ENCODE measurements at regions not wholly inside any gene's neighbourhood (a gene's known extent, or its start where the extent isn't known, plus 50 kb on each side); places are given as distances from the start of the nearest gene placed in this dataset.

DNA sequence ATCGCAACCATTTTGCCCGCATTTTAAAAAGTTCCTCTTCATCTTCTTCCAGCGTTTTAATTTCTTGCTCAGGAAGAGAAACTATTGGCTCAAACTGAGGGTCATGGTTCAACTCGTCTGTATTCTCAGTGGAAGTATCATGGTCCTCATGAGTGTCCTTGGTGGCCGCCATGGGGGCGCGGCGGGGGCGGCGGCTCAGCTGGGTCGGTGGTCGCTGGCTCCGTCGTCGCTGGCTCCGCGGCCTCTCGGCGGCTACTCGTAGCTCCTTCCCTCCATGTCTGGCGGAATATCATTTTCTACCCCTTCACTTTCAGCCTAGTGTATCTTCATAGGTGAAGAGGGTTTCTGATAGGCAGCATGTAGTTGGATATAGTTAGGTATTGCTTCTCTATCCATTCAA lies 492.0 kb upstream of the MAGEB18 start:
- 75% methylated on average over 19 of the region's 21 CpGs for WGBS
- intact Hi-C loops (cut with DNase I), result no loop called here

DNA sequence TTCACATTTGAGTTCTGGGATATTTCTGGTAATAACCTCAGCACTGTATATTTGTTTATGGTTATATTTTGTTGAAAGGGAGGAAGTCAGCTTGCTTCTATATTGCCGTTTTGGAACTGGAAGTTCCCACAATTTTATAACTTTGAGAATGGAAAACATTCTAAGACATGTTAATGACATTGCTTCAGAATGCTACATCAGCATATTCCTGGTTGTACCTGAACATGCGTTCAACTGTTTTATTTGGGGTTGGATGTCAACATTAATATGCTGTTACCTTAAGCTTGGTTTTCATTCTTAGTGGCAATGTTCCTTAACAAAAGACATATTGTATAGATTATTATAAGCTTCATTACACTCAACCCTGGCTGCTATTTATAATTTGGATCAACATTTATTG lies 489.4 kb upstream of the MAGEB18 start:
- Histone ChIP-seq H3K4me1 (no peaks in the 10 kb centered on the region), H3K36me3 (no peaks in the 10 kb centered on the region), H3K9me3 (peaks cover 0 to 6% (median 0%) of the 10 kb centered on the region in 4 donors), H3K27ac (replicated peaks in 1 of 4) (no peak overlapping the region), H3K27me3 (no peaks in the 10 kb centered on the region), H3K4me3 (no peak overlapping the region)
- TF ChIP-seq POLR2A (IDR thresholded peaks at IDR 0.05; ENCODE audit: low read depth), result no peak
- no peak for TF ChIP-seq EP300 (IDR thresholded peaks at IDR 0.05)
- no peak for TF ChIP-seq POLR2AphosphoS5 (IDR thresholded peaks at IDR 0.05)
- TF ChIP-seq, protein P1, sequence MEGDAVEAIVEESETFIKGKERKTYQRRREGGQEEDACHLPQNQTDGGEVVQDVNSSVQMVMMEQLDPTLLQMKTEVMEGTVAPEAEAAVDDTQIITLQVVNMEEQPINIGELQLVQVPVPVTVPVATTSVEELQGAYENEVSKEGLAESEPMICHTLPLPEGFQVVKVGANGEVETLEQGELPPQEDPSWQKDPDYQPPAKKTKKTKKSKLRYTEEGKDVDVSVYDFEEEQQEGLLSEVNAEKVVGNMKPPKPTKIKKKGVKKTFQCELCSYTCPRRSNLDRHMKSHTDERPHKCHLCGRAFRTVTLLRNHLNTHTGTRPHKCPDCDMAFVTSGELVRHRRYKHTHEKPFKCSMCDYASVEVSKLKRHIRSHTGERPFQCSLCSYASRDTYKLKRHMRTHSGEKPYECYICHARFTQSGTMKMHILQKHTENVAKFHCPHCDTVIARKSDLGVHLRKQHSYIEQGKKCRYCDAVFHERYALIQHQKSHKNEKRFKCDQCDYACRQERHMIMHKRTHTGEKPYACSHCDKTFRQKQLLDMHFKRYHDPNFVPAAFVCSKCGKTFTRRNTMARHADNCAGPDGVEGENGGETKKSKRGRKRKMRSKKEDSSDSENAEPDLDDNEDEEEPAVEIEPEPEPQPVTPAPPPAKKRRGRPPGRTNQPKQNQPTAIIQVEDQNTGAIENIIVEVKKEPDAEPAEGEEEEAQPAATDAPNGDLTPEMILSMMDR (IDR thresholded peaks at IDR 0.05), result no peak
- no peak for DNase-seq (ENCODE audit: extremely low spot score)
- intact Hi-C loops (cut with DNase I), result no loop called here
- 69% methylated on average over 2 of the region's 2 CpGs for WGBS

More for the DNA sequence above, 492.0 kb upstream of the MAGEB18 start:
- no peak for DNase-seq (ENCODE audit: extremely low spot score)
- TF ChIP-seq, protein P1 (IDR thresholded peaks at IDR 0.05), result no peak
- no peak for TF ChIP-seq POLR2AphosphoS5 (IDR thresholded peaks at IDR 0.05)
- no peaks in the 10 kb centered on the region for H3K27me3 ChIP-seq
- peaks cover 0 to 6% (median 0%) of the 10 kb centered on the region in 4 donors for H3K9me3 ChIP-seq
- H3K36me3 ChIP-seq, result no peaks in the 10 kb centered on the region
- H3K27ac ChIP-seq (replicated peaks in 1 of 4), result no peak overlapping the region
- H3K4me3 ChIP-seq, result no peak overlapping the region
- H3K4me1 ChIP-seq, result no peaks in the 10 kb centered on the region

- Histone ChIP-seq H3K9me3 (peaks cover 0 to 6% (median 0%) of the 10 kb centered on the region in 4 donors), H3K27ac (replicated peaks in 1 of 4) (no peak overlapping the region), H3K4me1 (no peaks in the 10 kb centered on the region), H3K4me3 (no peak overlapping the region), H3K27me3 (no peaks in the 10 kb centered on the region), H3K36me3 (no peaks in the 10 kb centered on the region)
- 54% methylated on average over 5 of the region's 5 CpGs for WGBS
- intact Hi-C loops (cut with DNase I), result no loop called here
- TF ChIP-seq POLR2A (IDR thresholded peaks at IDR 0.05; ENCODE audit: low read depth), result no peak
- TF ChIP-seq, protein P1 (IDR thresholded peaks at IDR 0.05), result no peak
- no peak for TF ChIP-seq POLR2AphosphoS5 (IDR thresholded peaks at IDR 0.05)
- no peak for TF ChIP-seq EP300 (IDR thresholded peaks at IDR 0.05)
- DNase-seq (ENCODE audit: extremely low spot score), result no peak
These were observed 487.8 kb upstream of the MAGEB18 start for GRCh38 chrX:25650216-25650820.

GRCh38 chrX:25659317-25659716 lies 478.8 kb upstream of the MAGEB18 start:
- no peaks in the 10 kb centered on the region for H3K36me3 ChIP-seq
- no peaks in the 10 kb centered on the region for H3K9me3 ChIP-seq
- no peaks in the 10 kb centered on the region for H3K27me3 ChIP-seq
- H3K4me3 ChIP-seq, result no peak overlapping the region
- no peak for DNase-seq (ENCODE audit: extremely low spot score)
- H3K27ac ChIP-seq (replicated peaks in 1 of 4), result no peak overlapping the region
- no peaks in the 10 kb centered on the region for H3K4me1 ChIP-seq
- intact Hi-C loops (cut with DNase I), result no loop called here
- TF ChIP-seq EP300 (IDR thresholded peaks at IDR 0.05) (no peak), POLR2A (IDR thresholded peaks at IDR 0.05; ENCODE audit: low read depth) (no peak), POLR2AphosphoS5 (IDR thresholded peaks at IDR 0.05) (no peak)
- TF ChIP-seq, protein P1 (IDR thresholded peaks at IDR 0.05), result no peak
- WGBS, result 65% methylated on average over 3 of the region's 3 CpGs

GRCh38 chrX:25663701-25664100 lies 474.4 kb upstream of the MAGEB18 start:
- DNase-seq (ENCODE audit: extremely low spot score), result no peak
- no peak overlapping the region for H3K4me3 ChIP-seq
- intact Hi-C loops (cut with DNase I), result no loop called here
- H3K9me3 ChIP-seq, result no peaks in the 10 kb centered on the region
- H3K27me3 ChIP-seq, result no peaks in the 10 kb centered on the region
- H3K4me1 ChIP-seq, result no peaks in the 10 kb centered on the region
- WGBS, result 34% methylated on average over 5 of the region's 5 CpGs
- H3K27ac ChIP-seq (replicated peaks in 1 of 4), result no peak overlapping the region
- TF ChIP-seq EP300 (IDR thresholded peaks at IDR 0.05) (no peak), POLR2AphosphoS5 (IDR thresholded peaks at IDR 0.05) (no peak), POLR2A (IDR thresholded peaks at IDR 0.05; ENCODE audit: low read depth) (no peak)
- TF ChIP-seq, protein P1 (IDR thresholded peaks at IDR 0.05), result no peak
- H3K36me3 ChIP-seq, result no peaks in the 10 kb centered on the region

Measured in esophagus muscularis mucosa (tissue), 4 donors.